ENCODE measurements at regions not wholly inside any gene's neighbourhood (a gene's known extent, or its start where the extent isn't known, plus 50 kb on each side); places are given as distances from the start of the nearest gene placed in this dataset.

DNA sequence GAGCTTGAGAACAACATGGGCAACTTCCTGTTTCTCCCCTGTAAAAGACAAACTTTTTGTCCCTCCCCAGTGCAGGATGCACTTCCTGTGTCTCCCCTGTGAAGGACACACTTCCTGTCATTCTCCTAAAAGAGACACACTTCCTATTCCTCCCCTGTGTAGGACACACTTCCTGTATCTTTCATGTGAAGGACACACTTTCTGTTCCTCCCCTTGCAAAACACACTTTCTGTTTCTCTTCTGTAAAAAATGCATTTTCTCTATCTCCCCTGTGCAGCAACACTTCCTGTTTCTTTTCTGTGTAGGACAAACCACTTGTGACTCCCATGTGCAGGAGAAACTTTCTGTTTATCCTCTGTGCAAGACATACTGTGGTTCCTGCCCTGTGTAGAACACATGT, 488.6 kb upstream of the USP9Y start:
- TF ChIP-seq, protein P1, sequence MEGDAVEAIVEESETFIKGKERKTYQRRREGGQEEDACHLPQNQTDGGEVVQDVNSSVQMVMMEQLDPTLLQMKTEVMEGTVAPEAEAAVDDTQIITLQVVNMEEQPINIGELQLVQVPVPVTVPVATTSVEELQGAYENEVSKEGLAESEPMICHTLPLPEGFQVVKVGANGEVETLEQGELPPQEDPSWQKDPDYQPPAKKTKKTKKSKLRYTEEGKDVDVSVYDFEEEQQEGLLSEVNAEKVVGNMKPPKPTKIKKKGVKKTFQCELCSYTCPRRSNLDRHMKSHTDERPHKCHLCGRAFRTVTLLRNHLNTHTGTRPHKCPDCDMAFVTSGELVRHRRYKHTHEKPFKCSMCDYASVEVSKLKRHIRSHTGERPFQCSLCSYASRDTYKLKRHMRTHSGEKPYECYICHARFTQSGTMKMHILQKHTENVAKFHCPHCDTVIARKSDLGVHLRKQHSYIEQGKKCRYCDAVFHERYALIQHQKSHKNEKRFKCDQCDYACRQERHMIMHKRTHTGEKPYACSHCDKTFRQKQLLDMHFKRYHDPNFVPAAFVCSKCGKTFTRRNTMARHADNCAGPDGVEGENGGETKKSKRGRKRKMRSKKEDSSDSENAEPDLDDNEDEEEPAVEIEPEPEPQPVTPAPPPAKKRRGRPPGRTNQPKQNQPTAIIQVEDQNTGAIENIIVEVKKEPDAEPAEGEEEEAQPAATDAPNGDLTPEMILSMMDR (IDR thresholded peaks at IDR 0.05): no peak
- TF ChIP-seq POLR2A (IDR thresholded peaks at IDR 0.05): no peak
